HepG2 (cell line): ENCODE measurements at regions not wholly inside any gene's neighbourhood (a gene's known extent, or its start where the extent isn't known, plus 50 kb on each side); places are given as distances from the start of the nearest gene placed in this dataset.

ENCODE experiments used
- ATAC-seq: fragments of 200-7000 bp; cut with Tn5 transposase; 3 replicates; pipeline ENCODE4 v1.9.1; 2020; ENCODE audit warnings: mild to moderate bottlenecking, moderate library complexity
- BruUV-seq: library from RNA; stranded (reverse); fragments of 400-500 nt; replicated peaks from 2 replicates; lab custom pipeline; 2021; lab: Mats Ljungman, UMichigan
- CTCF ChIA-PET: fragments of 300-600 bp; formaldehyde crosslinking; extraction: SDS; loops from one replicate; lab custom pipeline; 2021; ENCODE audit warnings: low total read pairs, inconsistent platforms, low intra/inter-chr PET ratio; lab: Yijun Ruan, JAX
- POLR2A ChIA-PET: fragments of 350-600 bp; sonication (Branson Sonifier 250); formaldehyde crosslinking; loops from one replicate; lab custom pipeline; 2020; ENCODE audit warnings: antibody characterized with exemption, inconsistent platforms; lab: Yijun Ruan, JAX
- DNase-seq: peaks from one replicate; pipeline ENCODE4 v3.0.0-alpha.2; 2015; ENCODE audit warnings: low spot score
- FAIRE-seq: peaks from 3 replicates; lab custom pipeline; 2011; peaks lifted over from hg19 to GRCh38; lab: Jason Lieb, UNC
- H2AFZ ChIP-seq: one replicate; pipeline ENCODE4 v1.6.1; 2011; ENCODE audit warnings: low read length, inconsistent platforms
- H3K27ac ChIP-seq: fragments of 300-600 bp; 3 replicates; pipeline ENCODE4 v1.8.0; 2011; ENCODE audit warnings: mixed run types, mild to moderate bottlenecking, mixed read lengths, low read length, inconsistent platforms; ENCODE audit not compliant: insufficient read depth; ENCODE audit errors: extremely low read length
- H3K27me3 ChIP-seq, 2 experiments: fragments of 200-600 bp in 1 of 2; 2 replicates in 1 of 2; 3 replicates in 1 of 2; pipeline versions ENCODE4 v1.6.0 to v1.8.0; 2011; ENCODE audit warnings: low read length in 2 of 2, mild to moderate bottlenecking in 2 of 2, moderate library complexity in 2 of 2, inconsistent platforms in 1 of 2; ENCODE audit not compliant: insufficient read depth in 2 of 2, control insufficient read depth in 1 of 2
- H3K36me3 ChIP-seq, 2 experiments: fragments of 200-600 bp in 1 of 2; replicated peaks in 1 of 2; 2 replicates in 1 of 2; 3 replicates in 1 of 2; pipeline versions ENCODE4 v1.5.1 to v1.8.0; 2011; ENCODE audit warnings: low read length in 2 of 2, inconsistent platforms in 1 of 2; ENCODE audit not compliant: insufficient read depth in 2 of 2, control insufficient read depth in 1 of 2
- H3K4me1 ChIP-seq: 2 replicates; pipeline ENCODE4 v1.5.1; 2012; ENCODE audit warnings: low read length, inconsistent platforms; ENCODE audit not compliant: insufficient read depth
- H3K4me2 ChIP-seq: 2 replicates; pipeline ENCODE4 v1.6.0; 2011; ENCODE audit warnings: low read depth, low read length, inconsistent platforms
- H3K4me3 ChIP-seq, 3 experiments: fragments of 200-600 bp in 1 of 3; sonication (generic), shearing (Covaris generic) in 1 of 3; replicated peaks in 1 of 3; 2 replicates each; pipeline ENCODE4 v1.5.1; 2011 to 2016; ENCODE audit warnings: low read length in 3 of 3, inconsistent platforms in 2 of 3, low read depth in 2 of 3, mild to moderate bottlenecking in 2 of 3, control low read depth in 1 of 3, mixed read lengths in 1 of 3; ENCODE audit not compliant: insufficient read depth in 1 of 3
- H3K79me2 ChIP-seq: one replicate; pipeline ENCODE4 v1.6.1; 2011; ENCODE audit warnings: low read length, inconsistent platforms; ENCODE audit not compliant: insufficient read depth
- H3K9ac ChIP-seq: 2 replicates; pipeline ENCODE4 v1.6.0; 2011; ENCODE audit warnings: mild to moderate bottlenecking, low read depth, low read length, inconsistent platforms; ENCODE audit not compliant: insufficient read depth
- H3K9me3 ChIP-seq: 2 replicates; pipeline ENCODE4 v1.5.1; 2012; ENCODE audit warnings: mild to moderate bottlenecking, low read length
- H4K20me1 ChIP-seq: 2 replicates; pipeline ENCODE4 v1.6.0; 2011; ENCODE audit warnings: inconsistent platforms, mild to moderate bottlenecking, low read length, moderate library complexity; ENCODE audit not compliant: insufficient read depth
- REST ChIP-seq, 2 experiments: IDR thresholded peaks; 2 replicates each; pipeline ENCODE4 v1.6.1; 2011 to 2012; ENCODE audit warnings: low read length in 2 of 2, borderline replicate concordance in 1 of 2, low read depth in 1 of 2, mild to moderate bottlenecking in 1 of 2, moderate library complexity in 1 of 2
- USF2 ChIP-seq, 2 experiments: sonication (generic) in 1 of 2; formaldehyde crosslinking in 1 of 2; IDR thresholded peaks; 2 replicates each; pipeline versions ENCODE4 v1.5.1 to v1.6.1; 2011 to 2020; ENCODE audit warnings: borderline replicate concordance in 1 of 2, low read depth in 1 of 2, low read length in 1 of 2, mild to moderate bottlenecking in 1 of 2, missing genetic modification reagents in 1 of 2, moderate library complexity in 1 of 2
- WGBS: methylation state at CpG from one replicate; pipeline ENCODE4 v1.1.6; 2017; ENCODE audit warnings: low lambda C conversion rate; 5-methylcytosine and 5-hydroxymethylcytosine counted together
- in situ Hi-C: cut with HindIII; loops from 2 replicates; pipeline ENCODE4 v1.10.0; 2017; ENCODE audit warnings: low pct_unique_long_range_greater_than_20kb; ENCODE audit not compliant: extremely low pct_ligation_motif_present
- intact Hi-C: fragments of 100-400 bp; cut with micrococcal nuclease; formaldehyde crosslinking; loops from one replicate; pipeline ENCODE4 v1.10.0; 2022; ENCODE audit not compliant: unreplicated experiment

- Histone ChIP-seq H3K4me1 (peaks cover 14% of the 10 kb centered on the region; the same call in 1 of the 2 replicates), H2AFZ (no peak overlapping the region), H3K9me3 (no peaks in the 10 kb centered on the region), H3K79me2 (no peaks in the 10 kb centered on the region), H3K4me3 (no peak overlapping the region; a peak in 1 of 6 replicates), H3K9ac (no peak overlapping the region), H3K36me3 (no peaks in the 10 kb centered on the region), H3K27ac (no peak overlapping the region), H3K4me2 (0 out of 2 replicates have a peak overlapping the region, but pooled peaks have one; percentile 7), H4K20me1 (no peaks in the 10 kb centered on the region), H3K27me3 (peaks cover 0 to 50% of the 10 kb centered on the region in 2 experiments; a peak in 4 of 5 replicates)
- WGBS = 41% methylated on average over 6 of the region's 10 CpGs
- ChIA-PET POLR2A (no interaction called here), CTCF (no interaction called here)
- FAIRE-seq (no peak), DNase-seq (no peak), ATAC-seq (peak; percentile 38)
- BruUV-seq = no TSS peak
- intact Hi-C loops = no loop called here
- no peak for TF ChIP-seq REST (IDR thresholded peaks at IDR 0.05; ENCODE audit: borderline replicate concordance in 1 of 2, low read depth in 1 of 2, low read length in 2 of 2)
- in situ Hi-C loops = no loop called here
Observed at GRCh38 chr11:69380921-69381581, 87.1 kb downstream of the MYEOV start.

GRCh38 chr11:69381681-69382130, 87.8 kb downstream of the MYEOV start:
- no peak overlapping the region for H3K27ac ChIP-seq
- ChIA-PET POLR2A (no interaction called here), CTCF (no interaction called here)
- FAIRE-seq (no peak), DNase-seq (no peak), ATAC-seq (no peak)
- H2AFZ ChIP-seq = no peak overlapping the region
- H3K36me3 ChIP-seq = no peaks in the 10 kb centered on the region
- peaks cover 14% of the 10 kb centered on the region; the same call in 1 of the 2 replicates for H3K4me1 ChIP-seq
- H3K9ac ChIP-seq = no peak overlapping the region
- BruUV-seq = no TSS peak
- no peaks in the 10 kb centered on the region for H4K20me1 ChIP-seq
- intact Hi-C loops (no loop called here), in situ Hi-C loops (no loop called here)
- WGBS = 48% methylated on average over 14 of the region's 17 CpGs
- H3K79me2 ChIP-seq = no peaks in the 10 kb centered on the region
- H3K27me3 ChIP-seq = peaks cover 0 to 56% of the 10 kb centered on the region in 2 experiments; a peak in 4 of 5 replicates
- H3K4me2 ChIP-seq = no peak overlapping the region
- H3K4me3 ChIP-seq = no peak overlapping the region
- no peaks in the 10 kb centered on the region for H3K9me3 ChIP-seq
- TF ChIP-seq USF2 (IDR thresholded peaks at IDR 0.05; ENCODE audit: low read depth, low read length) (no peak), USF2 (CRISPR knock-in tag; IDR thresholded peaks at IDR 0.05; ENCODE audit: borderline replicate concordance) (0 out of 2 replicates have a peak, but pooled peaks have one; percentile 8)
